VCaP (cell line): ENCODE measurements at regions not wholly inside any gene's neighbourhood (a gene's known extent, or its start where the extent isn't known, plus 50 kb on each side); places are given as distances from the start of the nearest gene placed in this dataset.

Source experiments
- H3K27ac ChIP-seq: fragments of 450-650 bp; 2 replicates; pipeline ENCODE4 v1.5.1; 2017
- TF ChIP-seq, protein P1 (sequence below): fragments of 450-650 bp; conservative IDR thresholded peaks from 2 replicates; pipeline ENCODE4 v1.5.1; 2017; ENCODE audit warnings: mild to moderate bottlenecking, moderate library complexity

- TF ChIP-seq, protein P1, sequence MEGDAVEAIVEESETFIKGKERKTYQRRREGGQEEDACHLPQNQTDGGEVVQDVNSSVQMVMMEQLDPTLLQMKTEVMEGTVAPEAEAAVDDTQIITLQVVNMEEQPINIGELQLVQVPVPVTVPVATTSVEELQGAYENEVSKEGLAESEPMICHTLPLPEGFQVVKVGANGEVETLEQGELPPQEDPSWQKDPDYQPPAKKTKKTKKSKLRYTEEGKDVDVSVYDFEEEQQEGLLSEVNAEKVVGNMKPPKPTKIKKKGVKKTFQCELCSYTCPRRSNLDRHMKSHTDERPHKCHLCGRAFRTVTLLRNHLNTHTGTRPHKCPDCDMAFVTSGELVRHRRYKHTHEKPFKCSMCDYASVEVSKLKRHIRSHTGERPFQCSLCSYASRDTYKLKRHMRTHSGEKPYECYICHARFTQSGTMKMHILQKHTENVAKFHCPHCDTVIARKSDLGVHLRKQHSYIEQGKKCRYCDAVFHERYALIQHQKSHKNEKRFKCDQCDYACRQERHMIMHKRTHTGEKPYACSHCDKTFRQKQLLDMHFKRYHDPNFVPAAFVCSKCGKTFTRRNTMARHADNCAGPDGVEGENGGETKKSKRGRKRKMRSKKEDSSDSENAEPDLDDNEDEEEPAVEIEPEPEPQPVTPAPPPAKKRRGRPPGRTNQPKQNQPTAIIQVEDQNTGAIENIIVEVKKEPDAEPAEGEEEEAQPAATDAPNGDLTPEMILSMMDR: no peak
- no peak overlapping the region for H3K27ac ChIP-seq
Observed at GRCh38 chr6:117206944-117207687, 58.2 kb upstream of the VGLL2 start.

GRCh38 chr6:117210279-117210678, 55.1 kb upstream of the VGLL2 start:
- TF ChIP-seq, protein P1: no peak
- no peak overlapping the region for H3K27ac ChIP-seq

DNA sequence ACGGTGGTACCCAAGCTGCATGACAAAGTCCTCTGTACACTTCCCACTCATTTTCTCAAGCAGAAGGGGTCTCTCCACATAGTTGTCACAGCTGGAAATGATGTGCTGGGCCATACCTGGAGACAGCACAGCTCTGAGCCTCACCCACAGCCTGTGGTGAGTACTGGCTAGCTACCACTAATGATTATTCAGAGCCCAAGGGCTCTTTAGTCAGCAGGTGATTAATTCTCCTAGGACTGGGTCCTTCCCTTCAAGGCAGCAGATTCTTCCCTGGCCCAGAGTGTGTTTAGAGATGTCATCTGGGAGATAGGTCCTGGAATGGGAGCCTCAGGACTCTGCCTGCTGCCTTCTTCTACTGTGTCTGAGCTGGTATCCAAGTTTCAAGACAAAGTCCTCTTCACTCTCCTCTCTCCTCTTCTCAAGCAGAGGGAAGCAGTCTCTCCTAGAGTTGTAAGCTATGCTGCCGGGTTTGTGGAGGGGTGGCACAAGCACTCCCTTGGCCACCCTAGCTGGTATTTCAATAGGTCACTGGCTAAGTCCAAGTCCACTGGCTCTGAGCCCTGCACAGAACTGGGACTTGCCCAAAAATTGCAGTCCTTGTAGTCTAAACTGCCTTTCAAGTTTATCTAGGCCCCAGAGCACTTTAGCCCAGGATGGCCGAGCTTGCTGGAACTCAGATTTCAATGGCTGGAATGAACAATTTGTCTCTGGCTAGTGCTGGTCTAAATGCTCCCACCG, 49.8 kb upstream of the VGLL2 start:
- TF ChIP-seq, protein P1: no peak
- no peak overlapping the region for H3K27ac ChIP-seq
